ENCODE measurements at regions not wholly inside any gene's neighbourhood (a gene's known extent, or its start where the extent isn't known, plus 50 kb on each side); places are given as distances from the start of the nearest gene placed in this dataset.
"Not testable (repeated sequence)": the region's sequence is repeated elsewhere in the genome, so short reads cannot be mapped to it uniquely, and the experiment has no call there.

DNA sequence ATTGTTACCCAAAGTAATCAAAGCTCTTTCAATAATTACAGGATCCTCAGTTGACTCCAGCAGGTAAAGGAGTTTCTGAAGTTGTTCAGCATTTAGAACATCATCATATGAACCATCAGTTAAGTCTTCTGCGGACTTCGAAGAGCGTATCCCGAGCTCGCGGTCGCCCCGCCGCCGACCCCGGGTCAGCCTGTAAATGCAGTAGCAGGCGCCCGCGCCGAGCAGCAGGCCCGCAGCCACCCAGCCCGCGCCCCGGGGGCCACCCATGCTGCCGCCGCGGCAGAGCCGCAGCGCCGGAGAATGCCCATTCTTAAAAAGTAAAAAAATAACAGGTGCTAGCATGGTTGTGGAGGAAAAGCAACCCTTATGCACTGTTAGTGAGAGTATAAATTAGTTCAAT, 444.5 kb downstream of the NSUN3 start:
- not testable (repeated sequence) for H3K4me1 ChIP-seq (ENCODE audit: low read length); H4K20me1 ChIP-seq (ENCODE audit: insufficient read depth, low read depth, low read length); H3K27ac ChIP-seq (ENCODE audit: low read length); DNase-seq; H3K27me3 ChIP-seq (ENCODE audit: low read length); H3K36me3 ChIP-seq (ENCODE audit: insufficient read depth, low read length); H3K4me2 ChIP-seq (ENCODE audit: low read depth, low read length, poor library complexity, severe bottlenecking); H3K9me2 ChIP-seq (replicated peaks; ENCODE audit: insufficient read depth, low read length); H3K4me3 ChIP-seq (ENCODE audit: low read length); H3K9ac ChIP-seq (ENCODE audit: low read length); H3K79me2 ChIP-seq (ENCODE audit: low read length); H3K9me3 ChIP-seq (ENCODE audit: low read length); H2AFZ ChIP-seq (ENCODE audit: low read length)

DNA sequence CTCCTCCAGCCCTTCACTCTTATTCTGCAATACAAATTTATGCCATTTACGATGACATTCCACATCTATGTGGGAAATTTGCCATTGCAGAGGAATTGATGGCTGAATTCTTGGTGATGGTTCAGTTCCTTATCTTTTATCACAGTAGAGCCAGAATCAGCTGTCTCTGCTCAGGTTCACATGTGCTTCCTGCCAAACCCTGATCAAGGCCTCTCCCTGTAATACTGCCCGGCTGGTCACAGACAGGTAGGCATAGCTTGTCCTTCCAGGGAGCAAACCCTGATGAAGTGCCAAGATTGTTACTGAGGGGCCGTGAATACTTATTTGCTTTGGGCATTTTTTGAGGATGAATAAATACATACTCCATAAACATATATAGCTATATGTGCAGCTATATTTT, 450.0 kb downstream of the NSUN3 start:
- Histone ChIP-seq H3K27ac (ENCODE audit: low read length) (no peak overlapping the region), H3K9me2 (replicated peaks; ENCODE audit: insufficient read depth, low read length) (no peaks in the 10 kb centered on the region), H3K4me2 (ENCODE audit: low read depth, low read length, poor library complexity, severe bottlenecking) (no peak overlapping the region), H3K9me3 (ENCODE audit: low read length) (no peaks in the 10 kb centered on the region), H4K20me1 (ENCODE audit: insufficient read depth, low read depth, low read length) (no peaks in the 10 kb centered on the region), H3K9ac (ENCODE audit: low read length) (no peak overlapping the region), H3K27me3 (ENCODE audit: low read length) (no peaks in the 10 kb centered on the region), H3K4me3 (ENCODE audit: low read length) (no peak overlapping the region), H3K4me1 (ENCODE audit: low read length) (no peaks in the 10 kb centered on the region), H3K36me3 (ENCODE audit: insufficient read depth, low read length) (no peaks in the 10 kb centered on the region), H3K79me2 (ENCODE audit: low read length) (no peaks in the 10 kb centered on the region), H2AFZ (ENCODE audit: low read length) (no peak overlapping the region)
- DNase-seq, result no peak

DNA sequence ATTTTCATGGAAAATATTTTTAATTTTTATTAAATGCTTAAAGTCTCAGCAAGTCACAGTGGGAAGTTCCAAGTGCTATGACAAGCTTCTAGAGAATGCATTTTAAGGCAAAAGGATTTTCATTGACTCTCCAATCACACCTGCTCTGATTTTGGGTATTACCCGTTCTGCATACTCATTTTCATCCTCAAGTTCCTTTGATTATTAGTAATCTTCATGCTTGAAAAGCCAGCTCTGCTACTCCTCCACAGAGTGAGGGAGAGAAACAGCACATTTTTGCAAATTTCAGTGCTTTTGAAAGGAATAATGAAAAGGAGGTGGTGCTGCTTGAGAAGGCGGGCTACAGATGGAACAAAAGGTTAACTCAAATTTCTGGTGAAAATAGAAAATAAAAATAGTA, 450.7 kb downstream of the NSUN3 start:
- H3K36me3 ChIP-seq (ENCODE audit: insufficient read depth, low read length), result no peaks in the 10 kb centered on the region
- H3K4me1 ChIP-seq (ENCODE audit: low read length), result no peaks in the 10 kb centered on the region
- H4K20me1 ChIP-seq (ENCODE audit: insufficient read depth, low read depth, low read length), result no peaks in the 10 kb centered on the region
- no peak for DNase-seq
- H3K9ac ChIP-seq (ENCODE audit: low read length), result no peak overlapping the region
- no peak overlapping the region for H3K4me3 ChIP-seq (ENCODE audit: low read length)
- no peak overlapping the region for H3K27ac ChIP-seq (ENCODE audit: low read length)
- H3K9me3 ChIP-seq (ENCODE audit: low read length), result no peaks in the 10 kb centered on the region
- H3K4me2 ChIP-seq (ENCODE audit: low read depth, low read length, poor library complexity, severe bottlenecking), result no peak overlapping the region
- H3K79me2 ChIP-seq (ENCODE audit: low read length), result no peaks in the 10 kb centered on the region
- H3K9me2 ChIP-seq (replicated peaks; ENCODE audit: insufficient read depth, low read length), result no peaks in the 10 kb centered on the region
- no peaks in the 10 kb centered on the region for H3K27me3 ChIP-seq (ENCODE audit: low read length)
- H2AFZ ChIP-seq (ENCODE audit: low read length), result no peak overlapping the region

DNA sequence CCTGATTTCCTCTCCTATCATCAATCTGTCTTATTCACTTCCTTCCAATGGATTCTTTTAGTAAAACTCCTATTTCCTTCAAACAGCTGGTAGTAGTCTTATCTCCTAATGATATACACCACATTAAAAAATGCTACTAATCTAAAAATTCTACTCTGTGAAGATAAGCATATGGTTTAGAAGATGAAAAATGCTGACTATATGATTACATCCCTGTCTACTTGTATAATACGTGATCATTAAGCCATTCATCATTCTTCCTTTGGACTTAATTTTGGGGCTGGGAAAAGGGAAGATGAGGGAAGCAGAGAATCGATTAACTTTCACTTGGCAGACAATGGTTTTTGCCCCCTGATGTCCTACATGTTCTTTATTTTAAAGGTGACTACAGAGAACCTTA, 453.1 kb downstream of the NSUN3 start:
- Histone ChIP-seq H3K36me3 (ENCODE audit: insufficient read depth, low read length) (no peaks in the 10 kb centered on the region), H3K4me1 (ENCODE audit: low read length) (no peaks in the 10 kb centered on the region), H3K9me3 (ENCODE audit: low read length) (no peaks in the 10 kb centered on the region), H3K79me2 (ENCODE audit: low read length) (no peaks in the 10 kb centered on the region), H3K4me2 (ENCODE audit: low read depth, low read length, poor library complexity, severe bottlenecking) (no peak overlapping the region), H4K20me1 (ENCODE audit: insufficient read depth, low read depth, low read length) (no peaks in the 10 kb centered on the region), H3K9me2 (replicated peaks; ENCODE audit: insufficient read depth, low read length) (no peaks in the 10 kb centered on the region), H3K27me3 (ENCODE audit: low read length) (no peaks in the 10 kb centered on the region), H3K9ac (ENCODE audit: low read length) (no peak overlapping the region), H3K4me3 (ENCODE audit: low read length) (no peak overlapping the region), H2AFZ (ENCODE audit: low read length) (no peak overlapping the region), H3K27ac (ENCODE audit: low read length) (no peak overlapping the region)
- no peak for DNase-seq

DNA sequence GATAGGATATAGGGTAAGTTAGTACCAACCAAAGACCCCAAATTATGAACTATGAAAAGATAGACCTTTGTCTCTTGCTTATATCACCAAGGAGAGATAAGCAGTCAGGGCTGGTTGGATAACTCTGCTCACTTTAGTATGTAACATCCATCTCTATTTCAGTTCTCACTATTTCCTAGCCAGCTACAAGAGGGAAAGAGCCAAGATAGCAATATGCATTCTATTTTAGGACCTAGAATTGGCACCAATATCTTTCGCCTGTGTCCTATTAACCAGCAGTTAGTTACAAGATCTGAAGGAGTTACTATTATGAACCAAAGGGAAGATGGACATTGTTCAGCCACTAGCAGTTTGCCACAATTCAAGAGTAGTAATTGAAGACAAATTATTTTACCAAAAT, 457.5 kb downstream of the NSUN3 start:
- Histone ChIP-seq H3K4me3 (ENCODE audit: low read length) (no peak overlapping the region), H2AFZ (ENCODE audit: low read length) (no peak overlapping the region), H3K9ac (ENCODE audit: low read length) (no peak overlapping the region), H3K4me2 (ENCODE audit: low read depth, low read length, poor library complexity, severe bottlenecking) (no peak overlapping the region), H3K27me3 (ENCODE audit: low read length) (no peaks in the 10 kb centered on the region), H3K27ac (ENCODE audit: low read length) (no peak overlapping the region), H3K9me2 (replicated peaks; ENCODE audit: insufficient read depth, low read length) (no peaks in the 10 kb centered on the region), H3K36me3 (ENCODE audit: insufficient read depth, low read length) (no peaks in the 10 kb centered on the region), H3K79me2 (ENCODE audit: low read length) (no peaks in the 10 kb centered on the region), H3K9me3 (ENCODE audit: low read length) (no peaks in the 10 kb centered on the region), H4K20me1 (ENCODE audit: insufficient read depth, low read depth, low read length) (no peaks in the 10 kb centered on the region), H3K4me1 (ENCODE audit: low read length) (no peaks in the 10 kb centered on the region)
- no peak for DNase-seq

DNA sequence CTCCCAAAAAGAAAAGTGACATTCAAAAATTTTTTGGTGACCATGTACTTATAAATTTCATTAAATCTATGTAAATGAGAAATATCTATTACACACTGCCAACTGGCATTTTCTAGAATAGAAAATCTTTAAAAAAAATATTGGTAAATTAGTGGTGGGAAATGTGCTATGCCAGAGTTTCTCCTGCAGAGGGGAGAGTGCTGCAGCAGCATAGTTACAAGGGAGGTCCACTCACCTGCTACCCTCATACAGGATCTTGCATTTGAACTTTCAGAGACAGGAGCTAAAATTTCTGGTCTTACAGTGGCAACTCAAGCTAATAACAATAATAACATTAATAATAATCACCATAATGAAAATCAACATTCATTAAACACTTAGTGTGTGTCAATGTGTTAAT, 459.6 kb downstream of the NSUN3 start:
- Histone ChIP-seq H3K36me3 (ENCODE audit: insufficient read depth, low read length) (no peaks in the 10 kb centered on the region), H3K9me3 (ENCODE audit: low read length) (no peaks in the 10 kb centered on the region), H3K4me2 (ENCODE audit: low read depth, low read length, poor library complexity, severe bottlenecking) (no peak overlapping the region), H3K4me3 (ENCODE audit: low read length) (no peak overlapping the region), H2AFZ (ENCODE audit: low read length) (no peak overlapping the region), H3K27me3 (ENCODE audit: low read length) (no peaks in the 10 kb centered on the region), H3K9ac (ENCODE audit: low read length) (no peak overlapping the region), H3K79me2 (ENCODE audit: low read length) (no peaks in the 10 kb centered on the region), H3K27ac (ENCODE audit: low read length) (no peak overlapping the region), H3K9me2 (replicated peaks; ENCODE audit: insufficient read depth, low read length) (no peaks in the 10 kb centered on the region), H4K20me1 (ENCODE audit: insufficient read depth, low read depth, low read length) (no peaks in the 10 kb centered on the region), H3K4me1 (ENCODE audit: low read length) (no peaks in the 10 kb centered on the region)
- no peak for DNase-seq

DNA sequence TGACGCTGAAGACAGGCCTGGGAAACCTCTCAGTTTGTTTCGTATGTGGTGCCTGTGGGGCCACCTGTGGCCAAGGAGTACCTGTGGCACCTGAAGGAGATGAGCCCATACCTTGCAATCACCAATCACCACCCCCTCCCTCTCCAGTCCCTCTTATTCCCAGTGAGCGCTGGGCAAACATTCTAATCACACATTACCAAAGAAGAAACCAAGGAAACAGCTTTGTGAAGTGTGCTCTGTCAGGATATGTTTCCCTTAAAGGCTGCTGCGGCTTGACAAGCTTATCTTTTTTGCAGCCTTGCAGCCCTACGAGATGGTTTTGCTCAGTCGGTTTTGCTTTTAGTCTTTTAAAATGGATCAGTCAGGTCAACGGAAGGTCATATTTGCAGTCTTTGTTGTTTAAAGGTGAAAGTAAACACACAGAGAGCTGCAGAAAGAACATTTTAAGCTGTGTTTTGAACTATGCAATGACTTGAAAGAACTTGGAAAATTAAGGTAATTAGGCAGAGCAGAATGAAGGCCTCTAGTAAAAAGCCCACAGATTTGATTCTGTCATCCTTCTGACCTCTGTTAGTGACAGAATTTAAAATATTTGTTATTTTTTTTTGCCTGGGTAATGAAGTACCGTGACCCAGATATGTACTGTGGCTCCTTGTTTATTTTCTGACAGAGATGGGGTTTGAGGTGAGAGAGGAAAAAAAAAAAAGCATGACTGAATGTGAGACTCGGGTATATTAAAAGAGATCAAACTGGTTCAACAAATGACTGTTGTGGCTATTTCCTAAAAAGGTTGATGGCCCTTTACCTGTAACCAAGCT, 461.4 kb downstream of the NSUN3 start:
- no peak overlapping the region for H2AFZ ChIP-seq (ENCODE audit: low read length)
- no peaks in the 10 kb centered on the region for H3K4me1 ChIP-seq (ENCODE audit: low read length)
- H3K79me2 ChIP-seq (ENCODE audit: low read length), result no peaks in the 10 kb centered on the region
- H3K9ac ChIP-seq (ENCODE audit: low read length), result no peak overlapping the region
- no peaks in the 10 kb centered on the region for H3K9me2 ChIP-seq (replicated peaks; ENCODE audit: insufficient read depth, low read length)
- H3K4me3 ChIP-seq (ENCODE audit: low read length), result no peak overlapping the region
- no peaks in the 10 kb centered on the region for H4K20me1 ChIP-seq (ENCODE audit: insufficient read depth, low read depth, low read length)
- H3K27ac ChIP-seq (ENCODE audit: low read length), result no peak overlapping the region
- H3K36me3 ChIP-seq (ENCODE audit: insufficient read depth, low read length), result no peaks in the 10 kb centered on the region
- no peak overlapping the region for H3K4me2 ChIP-seq (ENCODE audit: low read depth, low read length, poor library complexity, severe bottlenecking)
- no peaks in the 10 kb centered on the region for H3K27me3 ChIP-seq (ENCODE audit: low read length)
- H3K9me3 ChIP-seq (ENCODE audit: low read length), result no peaks in the 10 kb centered on the region
- DNase-seq, result no peak

DNA sequence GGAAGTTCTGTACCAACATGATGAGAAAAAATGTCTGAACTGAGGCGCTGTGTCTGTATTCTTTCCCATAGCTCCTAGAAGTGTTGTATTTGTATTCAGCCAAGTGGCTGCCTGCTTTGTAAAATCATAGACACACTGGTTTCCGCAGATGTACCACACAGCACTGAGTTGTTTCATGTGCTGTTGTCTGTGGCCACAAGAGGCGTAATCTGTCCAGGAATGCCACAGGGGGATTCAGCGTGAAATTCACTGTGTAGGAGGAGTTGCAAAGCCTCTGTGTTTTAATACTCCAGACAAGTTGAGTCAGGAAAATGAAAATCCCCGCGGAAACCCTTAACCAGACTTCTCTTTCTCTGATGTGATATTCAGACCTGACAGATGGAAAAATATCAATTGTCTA, 462.2 kb downstream of the NSUN3 start:
- Histone ChIP-seq H4K20me1 (ENCODE audit: insufficient read depth, low read depth, low read length) (no peaks in the 10 kb centered on the region), H3K27me3 (ENCODE audit: low read length) (no peaks in the 10 kb centered on the region), H3K4me2 (ENCODE audit: low read depth, low read length, poor library complexity, severe bottlenecking) (no peak overlapping the region), H3K27ac (ENCODE audit: low read length) (no peak overlapping the region), H3K9me2 (replicated peaks; ENCODE audit: insufficient read depth, low read length) (no peaks in the 10 kb centered on the region), H3K36me3 (ENCODE audit: insufficient read depth, low read length) (no peaks in the 10 kb centered on the region), H2AFZ (ENCODE audit: low read length) (no peak overlapping the region), H3K4me1 (ENCODE audit: low read length) (no peaks in the 10 kb centered on the region), H3K4me3 (ENCODE audit: low read length) (no peak overlapping the region), H3K9me3 (ENCODE audit: low read length) (no peaks in the 10 kb centered on the region), H3K9ac (ENCODE audit: low read length) (no peak overlapping the region), H3K79me2 (ENCODE audit: low read length) (no peaks in the 10 kb centered on the region)
- no peak for DNase-seq

Measured in Karpas-422 (cell line).